Stimulated activated CD4-positive, alpha-beta T cell treated with anti-CD3 and anti-CD28 coated beads, Interleukin-12 subunit alpha, Interleukin-12 subunit beta, amount 100 ng/mL, for 24 hours (primary cell): ENCODE measurements at regions not wholly inside any gene's neighbourhood (a gene's known extent, or its start where the extent isn't known, plus 50 kb on each side); places are given as distances from the start of the nearest gene placed in this dataset.
"Not testable (repeated sequence)": the region's sequence is repeated elsewhere in the genome, so short reads cannot be mapped to it uniquely, and the experiment has no call there.

ENCODE experiments used
- DNase-seq, 2 experiments: peaks; one replicate each; pipeline ENCODE4 v3.0.0-alpha.2; 2020; ENCODE audit warnings: low read depth in 2 of 2

- no peak for DNase-seq
Measured at GRCh38 chr7:152543799-152544198, 108.0 kb upstream of the KMT2C start.

GRCh38 chr7:152541892-152542291 is 106.1 kb upstream of the KMT2C start:
- DNase-seq: no peak

GRCh38 chr7:152539190-152539495 is 103.3 kb upstream of the KMT2C start:
- not testable (repeated sequence) for DNase-seq

DNA sequence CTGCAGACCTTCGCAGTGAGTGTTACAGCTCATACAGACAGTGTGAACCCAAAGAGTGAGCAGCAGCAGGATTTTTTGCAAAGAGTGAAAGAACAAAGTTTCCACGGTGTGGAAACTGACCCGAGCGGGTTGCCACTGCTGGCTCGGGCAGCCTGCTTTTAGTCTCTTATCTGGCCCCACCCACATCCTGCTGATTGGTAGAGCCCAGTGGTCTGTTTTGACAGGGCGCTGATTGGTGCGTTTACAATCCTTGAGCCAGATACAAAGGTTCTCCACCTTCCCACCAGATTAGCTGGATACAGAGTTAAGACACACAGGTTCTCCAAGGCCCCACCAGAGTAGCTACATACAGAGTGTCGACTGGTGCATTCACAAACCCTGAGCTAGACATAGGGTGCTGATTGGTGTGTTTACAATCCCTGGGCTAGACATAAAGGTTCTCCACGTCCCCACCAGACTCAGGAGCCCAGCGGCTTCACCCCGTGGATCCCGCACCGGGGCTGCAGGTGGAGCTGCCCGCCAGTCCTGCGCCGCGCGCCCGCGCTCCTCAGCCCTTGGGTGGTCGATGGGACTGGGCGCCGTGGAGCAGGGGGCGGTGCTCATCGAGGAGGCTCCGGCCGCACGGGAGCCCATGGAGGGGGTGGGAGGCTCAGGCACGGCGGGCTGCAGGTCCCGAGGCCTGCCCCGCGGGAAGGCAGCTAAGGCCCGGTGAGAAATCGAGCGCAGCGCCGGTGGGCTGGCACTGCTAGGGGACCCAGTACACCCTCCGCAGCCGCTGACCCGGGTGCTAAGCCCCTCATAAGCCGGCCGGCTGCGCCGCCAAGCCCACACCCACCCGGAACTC is 102.8 kb upstream of the KMT2C start:
- not testable (repeated sequence) for DNase-seq

GRCh38 chr7:152537639-152538038 is 101.8 kb upstream of the KMT2C start:
- no peak for DNase-seq

DNA sequence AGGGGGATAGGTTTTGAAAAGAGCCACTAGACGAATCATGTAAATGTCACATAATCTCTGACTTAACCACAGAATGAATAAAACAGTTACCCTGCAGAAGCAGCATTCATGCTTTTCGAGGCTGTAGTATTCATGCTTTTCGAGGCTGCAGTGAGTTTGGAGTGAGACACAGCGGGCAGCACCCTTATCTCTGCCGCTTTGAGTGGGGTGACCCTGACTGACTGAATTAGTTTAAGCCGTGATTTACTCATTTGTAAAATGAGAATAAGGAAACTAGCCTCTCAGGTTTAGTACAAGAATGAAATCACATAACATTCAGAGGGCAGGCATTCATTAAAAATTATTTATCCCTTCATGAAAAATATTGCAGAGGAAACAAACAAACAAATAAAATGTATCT is 92.8 kb upstream of the KMT2C start:
- no peak for DNase-seq

- no peak for DNase-seq
Measured at GRCh38 chr7:152527610-152528032, 91.8 kb upstream of the KMT2C start.

- DNase-seq: no peak
Measured at GRCh38 chr7:152523916-152524315, 88.1 kb upstream of the KMT2C start.

DNA sequence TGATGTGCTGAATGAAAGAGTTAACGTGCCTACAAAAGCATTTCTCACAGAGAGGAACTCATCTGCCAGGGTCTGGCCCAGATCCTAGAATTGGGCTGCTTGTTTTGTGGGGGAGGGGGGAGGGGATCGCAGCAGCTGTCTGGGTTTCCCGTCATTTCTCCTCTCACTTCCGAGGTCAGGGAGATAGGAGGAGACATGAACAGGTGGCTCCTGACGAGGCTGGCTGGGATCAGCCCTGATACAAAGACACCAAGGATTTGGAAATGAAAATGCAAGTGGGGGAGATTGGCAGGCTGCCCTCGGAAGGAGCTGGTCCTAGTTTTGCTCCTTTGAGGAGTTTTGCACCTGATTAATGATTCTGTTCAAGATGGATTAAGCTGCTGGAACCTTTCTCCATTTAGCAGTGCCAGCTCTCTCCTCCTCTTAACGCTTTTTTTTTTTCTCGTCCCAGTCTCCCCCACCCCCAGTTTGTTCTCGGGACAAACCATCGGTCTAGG is 86.8 kb upstream of the KMT2C start:
- no peak for DNase-seq

GRCh38 chr7:152521420-152522337 is 85.9 kb upstream of the KMT2C start:
- no peak for DNase-seq

GRCh38 chr7:152520861-152521302 is 85.1 kb upstream of the KMT2C start:
- DNase-seq: no peak

- no peak for DNase-seq
Measured at GRCh38 chr7:152519290-152519689, 83.5 kb upstream of the KMT2C start.

DNA sequence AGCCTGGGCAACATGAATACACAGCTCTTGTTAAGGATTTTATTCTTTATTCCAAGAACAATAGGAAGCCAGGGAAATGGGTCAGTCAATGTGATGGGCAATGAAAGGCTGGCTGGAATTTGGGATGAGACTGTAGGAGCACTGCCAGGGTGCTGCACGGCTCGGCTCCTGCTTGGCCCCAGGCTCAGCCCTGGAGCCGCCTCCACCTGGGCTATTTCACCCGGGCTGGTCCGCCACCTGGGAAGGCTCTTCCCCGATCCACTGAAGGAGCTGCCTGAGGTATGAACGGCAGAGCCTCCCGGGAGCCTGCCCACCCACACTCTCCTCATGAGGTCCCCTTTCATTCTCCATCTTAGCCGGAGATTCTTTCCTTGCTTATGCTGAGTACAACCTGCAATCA is 80.4 kb upstream of the KMT2C start:
- DNase-seq: no peak

- not testable (repeated sequence) for DNase-seq
Measured at GRCh38 chr7:152515266-152515950, 79.6 kb upstream of the KMT2C start.

DNA sequence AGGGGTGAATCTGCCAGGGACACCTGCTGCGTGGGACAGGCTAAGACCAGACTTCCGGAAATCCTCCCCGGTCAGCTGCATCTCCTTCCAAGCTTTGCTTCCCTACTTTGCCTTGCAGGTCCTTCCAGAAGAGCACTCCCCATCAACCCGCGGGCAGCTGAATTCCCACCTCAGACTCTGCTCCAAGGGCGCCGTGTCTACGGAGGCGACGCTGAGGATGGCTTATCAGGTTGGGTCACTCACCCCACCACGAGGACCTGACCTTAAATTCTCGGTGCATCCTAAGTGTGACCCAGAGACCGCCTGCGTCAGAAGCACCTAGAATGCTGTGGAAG is 78.9 kb upstream of the KMT2C start:
- no peak for DNase-seq

GRCh38 chr7:152513861-152514770 is 78.3 kb upstream of the KMT2C start:
- DNase-seq: no peak

GRCh38 chr7:152512706-152513105 is 76.9 kb upstream of the KMT2C start:
- DNase-seq: peak in 1 of 2 experiments; percentile 2

- no peak for DNase-seq
Measured at GRCh38 chr7:152511736-152512135, 75.9 kb upstream of the KMT2C start.

DNA sequence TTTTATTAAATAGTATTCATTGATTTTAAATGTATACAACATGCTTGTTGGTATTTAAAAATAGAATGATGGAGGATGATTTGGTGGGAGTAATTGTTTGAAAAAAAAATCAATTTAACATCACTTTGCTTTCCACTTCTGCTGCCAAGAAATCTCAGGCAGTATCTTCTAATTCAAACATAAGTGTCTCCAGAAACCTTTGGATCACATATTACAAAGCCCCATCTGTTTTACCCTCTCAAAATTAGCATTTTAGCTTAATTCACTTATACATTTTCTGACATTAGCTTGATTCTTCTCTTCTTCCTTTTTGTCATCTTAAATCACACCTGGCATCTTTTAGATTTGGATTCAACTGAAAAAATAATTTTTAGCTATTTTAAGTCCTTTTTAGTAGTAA is 72.9 kb upstream of the KMT2C start:
- DNase-seq: no peak

DNA sequence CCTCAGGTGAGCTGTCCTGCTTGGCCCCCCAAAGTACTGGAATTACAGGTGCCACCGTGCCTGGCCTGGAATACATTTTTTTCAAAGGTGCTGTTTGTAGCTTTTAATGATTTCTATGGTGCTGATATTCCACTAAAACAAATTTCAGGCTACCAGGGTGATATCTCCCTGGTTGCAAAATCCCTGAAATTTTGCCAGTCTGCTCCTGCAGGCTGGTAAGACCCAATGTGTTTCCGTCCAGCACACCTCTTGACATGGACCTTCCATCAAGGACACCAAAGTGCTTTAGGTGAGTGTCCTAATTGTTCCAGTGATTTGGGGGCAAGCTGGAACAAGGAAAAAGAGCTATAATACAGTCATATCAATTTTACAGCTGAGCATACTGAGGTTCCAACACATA is 69.8 kb upstream of the KMT2C start:
- no peak for DNase-seq

DNA sequence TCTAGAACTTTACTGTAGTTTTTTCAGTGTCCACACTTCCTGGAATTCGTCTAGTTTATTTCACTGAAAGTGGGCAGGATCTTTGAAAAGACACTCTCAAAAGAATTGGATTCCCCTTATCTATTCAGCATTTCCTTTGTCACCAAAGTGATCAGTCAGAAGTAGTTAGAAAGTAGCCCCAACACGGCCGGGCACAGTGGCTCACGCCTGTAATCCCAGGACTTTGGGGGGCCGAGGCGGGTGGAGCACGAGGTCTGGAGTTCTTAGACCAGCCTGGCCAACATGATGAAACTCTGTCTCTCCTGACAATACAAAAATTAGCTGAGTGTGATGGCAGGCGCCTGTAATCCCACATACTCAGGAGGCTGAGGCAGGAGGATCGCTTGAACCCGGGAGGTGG is 69.0 kb upstream of the KMT2C start:
- no peak for DNase-seq
